Naive thymus-derived CD4-positive, alpha-beta T cell (primary cell): ENCODE measurements at regions not wholly inside any gene's neighbourhood (a gene's known extent, or its start where the extent isn't known, plus 50 kb on each side); places are given as distances from the start of the nearest gene placed in this dataset.

ENCODE experiments used
- ATAC-seq: fragments of 150-1000 bp; cut with Tn5 transposase; 2 replicates; pipeline ENCODE4 v1.10.0; 2021; ENCODE audit warnings: mild to moderate bottlenecking, moderate library complexity
- CTCF ChIA-PET: fragments of 350-600 bp; sonication (Branson Sonifier 250); formaldehyde crosslinking; loops from one replicate; lab custom pipeline; 2021; ENCODE audit warnings: antibody characterized with exemption; lab: Charles Lee
- POLR2A ChIA-PET: fragments of 350-600 bp; sonication (Branson Sonifier 250); formaldehyde crosslinking; loops from one replicate; lab custom pipeline; 2021; ENCODE audit warnings: antibody characterized with exemption, inconsistent platforms; lab: Charles Lee
- DNase-seq, 9 donors: peaks; one replicate each; pipeline versions ENCODE4 v3.0.0 to v3.0.0-alpha.2; 2020 to 2022; ENCODE audit warnings: mixed read lengths in 1 of 9
- H3K27ac ChIP-seq: one replicate; pipeline ENCODE4 v1.7.0; 2013; ENCODE audit warnings: mild to moderate bottlenecking, low read depth, low read length, moderate library complexity
- H3K27me3 ChIP-seq, 2 donors: one replicate each; pipeline ENCODE4 v1.7.0; 2013; ENCODE audit warnings: low read length in 2 of 2, mild to moderate bottlenecking in 2 of 2, moderate library complexity in 2 of 2; ENCODE audit not compliant: control insufficient read depth in 2 of 2, insufficient read depth in 2 of 2
- H3K36me3 ChIP-seq, 3 experiments: 1 replicate in 2 of 3; 2 replicates in 1 of 3; pipeline ENCODE4 v1.7.0; 2013; ENCODE audit warnings: low read length in 3 of 3, mild to moderate bottlenecking in 3 of 3, moderate library complexity in 1 of 3; ENCODE audit not compliant: insufficient read depth in 3 of 3, control insufficient read depth in 2 of 3
- H3K4me1 ChIP-seq, 2 donors: one replicate each; pipeline ENCODE4 v1.7.0; 2013; ENCODE audit warnings: low read length in 2 of 2, mild to moderate bottlenecking in 2 of 2, moderate library complexity in 1 of 2; ENCODE audit not compliant: control insufficient read depth in 2 of 2, insufficient read depth in 2 of 2
- H3K4me3 ChIP-seq: 2 replicates; pipeline ENCODE4 v1.7.0; 2013; ENCODE audit warnings: mild to moderate bottlenecking, low read length
- H3K9me3 ChIP-seq, 3 experiments: 1 replicate in 2 of 3; 2 replicates in 1 of 3; pipeline ENCODE4 v1.7.0; 2013; ENCODE audit warnings: low read length in 3 of 3; ENCODE audit not compliant: control insufficient read depth in 2 of 3
- H3K27ac Mint-ChIP-seq, 9 donors: one replicate each; pipeline ENCODE4 v1.8.0; 2020 to 2022; ENCODE audit warnings: mixed read lengths in 9 of 9, mild to moderate bottlenecking in 8 of 9, moderate library complexity in 5 of 9, inconsistent platforms in 2 of 9
- H3K27me3 Mint-ChIP-seq, 5 donors: one replicate each; pipeline ENCODE4 v1.8.0; 2021 to 2022; ENCODE audit warnings: mixed read lengths in 5 of 5, mild to moderate bottlenecking in 1 of 5
- H3K36me3 Mint-ChIP-seq, 5 donors: one replicate each; pipeline ENCODE4 v1.8.0; 2020 to 2022; ENCODE audit warnings: mixed read lengths in 5 of 5, mild to moderate bottlenecking in 3 of 5, inconsistent platforms in 1 of 5
- H3K4me1 Mint-ChIP-seq, 7 donors: one replicate each; pipeline ENCODE4 v1.8.0; 2020 to 2022; ENCODE audit warnings: mixed read lengths in 7 of 7, mild to moderate bottlenecking in 3 of 7, inconsistent platforms in 1 of 7
- H3K4me3 Mint-ChIP-seq, 10 donors: one replicate each; pipeline ENCODE4 v1.8.0; 2020 to 2022; ENCODE audit warnings: mild to moderate bottlenecking in 10 of 10, mixed read lengths in 10 of 10, moderate library complexity in 6 of 10, inconsistent platforms in 2 of 10
- H3K9me3 Mint-ChIP-seq, 11 donors: one replicate each; pipeline ENCODE4 v1.8.0; 2020 to 2022; ENCODE audit warnings: mixed read lengths in 11 of 11, mild to moderate bottlenecking in 4 of 11, inconsistent platforms in 1 of 11, moderate library complexity in 1 of 11
- intact Hi-C, 2 donors: fragments of 100-400 bp; cut with micrococcal nuclease; formaldehyde crosslinking; loops; one replicate each; pipeline ENCODE4 v1.15.1; 2023

DNA sequence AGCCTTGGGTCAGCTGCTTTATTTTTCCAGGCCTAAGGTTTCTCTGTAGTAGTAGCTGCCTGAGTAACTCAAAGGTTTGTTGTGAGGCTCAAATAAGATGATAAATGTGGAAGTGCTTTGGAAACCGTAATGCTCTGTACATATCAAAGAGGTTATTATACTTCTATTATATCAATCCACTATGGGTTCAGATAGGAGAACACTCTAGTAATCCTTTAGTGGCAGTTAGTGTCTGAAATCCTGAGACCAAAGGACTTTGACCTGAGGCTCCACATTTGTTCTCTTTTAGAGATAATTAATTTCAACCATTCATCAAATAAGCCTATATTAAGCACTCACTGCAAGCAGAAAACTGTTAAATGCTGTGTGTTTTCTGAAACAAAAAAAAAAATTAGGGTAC is 128.6 kb upstream of the BCL6 start:
- no peaks in the 10 kb centered on the region for H3K4me1 ChIP-seq
- Mint-ChIP-seq H3K9me3 (peaks cover 0 to 9% (median 0%) of the 10 kb centered on the region in 11 donors), H3K4me3 (no peak overlapping the region), H3K27me3 (no peaks in the 10 kb centered on the region), H3K27ac (peak overlapping the region in 1 of 9 donors; percentile 42), H3K4me1 (peaks cover 0 to 20% (median 0%) of the 10 kb centered on the region in 7 donors), H3K36me3 (peaks cover 0 to 15% (median 0%) of the 10 kb centered on the region in 5 donors)
- no peaks in the 10 kb centered on the region for H3K36me3 ChIP-seq
- POLR2A ChIA-PET, result no interaction called here
- DNase-seq (no peak), ATAC-seq (no peak)
- H3K9me3 ChIP-seq, result no peaks in the 10 kb centered on the region
- no peak overlapping the region for H3K4me3 ChIP-seq
- no peaks in the 10 kb centered on the region for H3K27me3 ChIP-seq
- intact Hi-C loops, result loop anchor here in 1 of 2 donors (5.0 kb wide), 1 partner anchor 37 kb away; no protein-coding TSS in a partner anchor
- CTCF ChIA-PET, result interaction anchor here (0.6 kb wide), 1 partner anchor 1280 kb away, joined by 5 read pairs; no protein-coding TSS in a partner anchor
- H3K27ac ChIP-seq, result no peak overlapping the region

- Mint-ChIP-seq H3K4me1 (peaks cover 0 to 8% (median 0%) of the 10 kb centered on the region in 7 donors), H3K9me3 (peaks cover 0 to 14% (median 0%) of the 10 kb centered on the region in 11 donors), H3K27ac (no peak overlapping the region), H3K4me3 (no peak overlapping the region), H3K27me3 (peaks cover 0 to 2% (median 0%) of the 10 kb centered on the region in 5 donors), H3K36me3 (peaks cover 0 to 14% (median 0%) of the 10 kb centered on the region in 5 donors)
- POLR2A ChIA-PET, result no interaction called here
- H3K27ac ChIP-seq, result no peak overlapping the region
- DNase-seq, result no peak
- H3K27me3 ChIP-seq, result no peaks in the 10 kb centered on the region
- no peaks in the 10 kb centered on the region for H3K4me1 ChIP-seq
- no peaks in the 10 kb centered on the region for H3K36me3 ChIP-seq
- H3K9me3 ChIP-seq, result no peaks in the 10 kb centered on the region
- ATAC-seq, result no peak
- no peak overlapping the region for H3K4me3 ChIP-seq
- intact Hi-C loops, result no loop called here
- CTCF ChIA-PET, result no interaction called here
Observed at GRCh38 chr3:187875863-187876262, 130.6 kb upstream of the BCL6 start.

DNA sequence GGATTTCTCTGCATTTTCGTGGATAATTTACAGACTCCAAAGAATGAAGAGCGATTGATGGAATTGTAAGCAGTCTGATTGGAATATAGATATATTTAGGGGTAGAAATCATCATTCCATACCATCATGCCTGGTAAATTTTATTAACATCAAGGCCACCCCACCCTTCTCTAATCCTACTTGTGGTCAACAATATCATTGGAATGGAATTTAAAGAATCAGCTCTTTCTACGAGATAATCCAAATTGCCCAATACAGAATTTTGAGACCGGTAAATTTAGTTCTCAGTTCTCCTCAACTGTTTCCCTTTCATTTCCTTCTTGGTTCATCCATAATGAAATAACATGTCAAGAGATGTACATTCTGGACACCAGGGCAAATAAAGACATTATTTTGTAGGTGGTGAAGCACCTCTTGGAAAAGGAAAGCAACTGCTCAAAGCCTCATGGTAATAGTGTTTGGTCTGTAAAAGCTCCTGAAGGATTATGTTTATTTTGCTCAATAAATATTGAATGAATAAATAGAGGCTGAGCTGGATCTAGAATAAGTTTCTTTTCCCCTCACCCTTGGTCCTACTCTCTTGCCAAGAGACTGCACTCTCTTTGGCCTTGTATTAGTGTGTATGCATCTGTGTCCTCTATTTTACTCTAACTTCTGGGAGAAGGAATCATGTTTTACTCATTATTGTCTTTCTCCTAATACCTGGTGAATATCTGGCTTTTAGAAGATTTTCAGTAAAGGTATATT is 133.7 kb upstream of the BCL6 start:
- Histone ChIP-seq H3K27me3 (no peaks in the 10 kb centered on the region), H3K27ac (no peak overlapping the region), H3K36me3 (no peaks in the 10 kb centered on the region), H3K9me3 (no peaks in the 10 kb centered on the region), H3K4me3 (no peak overlapping the region), H3K4me1 (no peaks in the 10 kb centered on the region)
- Mint-ChIP-seq H3K36me3 (peaks cover 0 to 18% (median 0%) of the 10 kb centered on the region in 5 donors), H3K4me3 (no peak overlapping the region), H3K4me1 (peaks cover 0 to 2% (median 0%) of the 10 kb centered on the region in 7 donors), H3K27me3 (peaks cover 0 to 7% (median 0%) of the 10 kb centered on the region in 5 donors), H3K9me3 (peaks cover 0 to 24% (median 0%) of the 10 kb centered on the region in 11 donors), H3K27ac (no peak overlapping the region)
- intact Hi-C loops, result no loop called here
- ChIA-PET POLR2A (no interaction called here), CTCF (no interaction called here)
- DNase-seq (no peak), ATAC-seq (no peak)

GRCh38 chr3:187880441-187880840 is 135.2 kb upstream of the BCL6 start:
- peaks cover 0 to 32% (median 0%) of the 10 kb centered on the region in 11 donors for H3K9me3 Mint-ChIP-seq
- Histone ChIP-seq H3K36me3 (no peaks in the 10 kb centered on the region), H3K4me1 (no peaks in the 10 kb centered on the region), H3K9me3 (no peaks in the 10 kb centered on the region), H3K27ac (no peak overlapping the region), H3K4me3 (no peak overlapping the region), H3K27me3 (no peaks in the 10 kb centered on the region)
- ATAC-seq, result no peak
- H3K36me3 Mint-ChIP-seq, result peaks cover 0 to 18% (median 0%) of the 10 kb centered on the region in 5 donors
- H3K27ac Mint-ChIP-seq, result no peak overlapping the region
- POLR2A ChIA-PET, result no interaction called here
- peaks cover 0 to 7% (median 0%) of the 10 kb centered on the region in 5 donors for H3K27me3 Mint-ChIP-seq
- intact Hi-C loops, result no loop called here
- no peak overlapping the region for H3K4me3 Mint-ChIP-seq
- DNase-seq, result no peak
- H3K4me1 Mint-ChIP-seq, result peaks cover 0 to 2% (median 0%) of the 10 kb centered on the region in 7 donors
- CTCF ChIA-PET, result interaction anchor here (0.7 kb wide), 1 partner anchor 361 kb away, joined by 4 read pairs; no protein-coding TSS in a partner anchor

DNA sequence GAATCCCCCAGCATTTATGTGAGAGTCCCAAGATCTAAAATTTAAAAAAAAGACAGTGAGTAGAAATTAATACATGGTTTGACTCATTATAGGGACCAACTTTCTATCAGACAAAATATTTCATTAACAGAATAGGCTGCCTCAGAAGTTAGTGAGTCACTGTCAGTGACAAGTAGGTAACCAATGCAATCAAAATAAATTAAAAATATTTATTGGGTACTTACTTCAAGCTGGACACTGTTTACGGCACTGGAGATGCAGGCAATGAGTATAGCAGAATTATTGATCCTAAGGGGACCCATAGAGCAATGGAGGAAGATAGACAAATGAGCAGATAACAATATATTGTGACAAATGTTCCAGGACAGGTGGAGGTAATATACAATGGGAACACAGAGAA is 135.6 kb upstream of the BCL6 start:
- intact Hi-C loops, result no loop called here
- no peak overlapping the region for H3K27ac Mint-ChIP-seq
- DNase-seq (no peak), ATAC-seq (no peak)
- no peaks in the 10 kb centered on the region for H3K9me3 ChIP-seq
- peaks cover 0 to 7% (median 0%) of the 10 kb centered on the region in 5 donors for H3K27me3 Mint-ChIP-seq
- no peaks in the 10 kb centered on the region for H3K36me3 ChIP-seq
- no peak overlapping the region for H3K4me3 Mint-ChIP-seq
- no peaks in the 10 kb centered on the region for H3K4me1 ChIP-seq
- no peak overlapping the region for H3K4me3 ChIP-seq
- POLR2A ChIA-PET, result no interaction called here
- peaks cover 0 to 2% (median 0%) of the 10 kb centered on the region in 7 donors for H3K4me1 Mint-ChIP-seq
- CTCF ChIA-PET, result interaction anchor here (0.7 kb wide), 1 partner anchor 360 kb away, joined by 4 read pairs; no protein-coding TSS in a partner anchor
- no peak overlapping the region for H3K27ac ChIP-seq
- H3K27me3 ChIP-seq, result no peaks in the 10 kb centered on the region
- peaks cover 0 to 36% (median 0%) of the 10 kb centered on the region in 11 donors for H3K9me3 Mint-ChIP-seq
- peaks cover 0 to 18% (median 0%) of the 10 kb centered on the region in 5 donors for H3K36me3 Mint-ChIP-seq

- Histone ChIP-seq H3K27me3 (no peaks in the 10 kb centered on the region), H3K4me1 (peaks cover 0 to 4% of the 10 kb centered on the region in 2 donors), H3K27ac (no peak overlapping the region), H3K9me3 (no peaks in the 10 kb centered on the region), H3K4me3 (no peak overlapping the region), H3K36me3 (no peaks in the 10 kb centered on the region)
- Mint-ChIP-seq H3K27ac (no peak overlapping the region), H3K27me3 (no peaks in the 10 kb centered on the region), H3K36me3 (peaks cover 0 to 11% (median 0%) of the 10 kb centered on the region in 5 donors), H3K4me1 (peaks cover 0 to 11% (median 5%) of the 10 kb centered on the region in 7 donors), H3K4me3 (no peak overlapping the region), H3K9me3 (peaks cover 0 to 23% (median 0%) of the 10 kb centered on the region in 11 donors)
- ATAC-seq, result no peak
- ChIA-PET CTCF (no interaction called here), POLR2A (no interaction called here)
- intact Hi-C loops, result no loop called here
- DNase-seq, result no peak
Observed at GRCh38 chr3:187888701-187889100, 143.4 kb upstream of the BCL6 start.
